Natural killer cell treated with Interleukin-12 subunit alpha and Interleukin-12 subunit beta and Interleukin-15 and Interleukin-18, amount 100 ng/mL, for 72 hours (primary cell): ENCODE measurements at regions not wholly inside any gene's neighbourhood (a gene's known extent, or its start where the extent isn't known, plus 50 kb on each side); places are given as distances from the start of the nearest gene placed in this dataset.
"Not testable (repeated sequence)": the region's sequence is repeated elsewhere in the genome, so short reads cannot be mapped to it uniquely, and the experiment has no call there.

Experiments used
- ATAC-seq, 2 donors: fragments of 150-1000 bp; cut with Tn5 transposase in 1 of 2; sonication (Bioruptor Pico), chemical (Tn5 transposase) in 1 of 2; 2 replicates each; pipeline ENCODE4 v1.10.0; 2021
- DNase-seq: peaks from one replicate; pipeline ENCODE4 v3.0.0; 2022; ENCODE audit warnings: low spot score
- H3K27ac Mint-ChIP-seq, 2 donors: 1 replicate in 1 of 2; 2 replicates in 1 of 2; pipeline ENCODE4 v1.8.0; 2022; ENCODE audit warnings: mixed read lengths in 2 of 2, mild to moderate bottlenecking in 1 of 2, moderate library complexity in 1 of 2
- H3K27me3 Mint-ChIP-seq, 2 donors: 1 replicate in 1 of 2; 2 replicates in 1 of 2; pipeline ENCODE4 v1.8.0; 2022; ENCODE audit warnings: mixed read lengths in 2 of 2
- H3K36me3 Mint-ChIP-seq: one replicate; pipeline ENCODE4 v1.8.0; 2022; ENCODE audit warnings: mixed read lengths
- H3K4me1 Mint-ChIP-seq, 2 donors: 1 replicate in 1 of 2; 2 replicates in 1 of 2; pipeline ENCODE4 v1.8.0; 2022; ENCODE audit warnings: low read depth in 2 of 2, mixed read lengths in 2 of 2, mild to moderate bottlenecking in 1 of 2
- H3K4me3 Mint-ChIP-seq: one replicate; pipeline ENCODE4 v1.8.0; 2022; ENCODE audit warnings: mixed read lengths
- H3K9me3 Mint-ChIP-seq: 2 replicates; pipeline ENCODE4 v1.8.0; 2022; ENCODE audit warnings: mixed read lengths

- H3K9me3 Mint-ChIP-seq: no peaks in the 10 kb centered on the region
- H3K27ac Mint-ChIP-seq: no peak overlapping the region
- no peak overlapping the region for H3K4me3 Mint-ChIP-seq
- ATAC-seq (no peak), DNase-seq (no peak)
- peaks cover 0 to 9% of the 10 kb centered on the region in 2 donors for H3K27me3 Mint-ChIP-seq
- no peaks in the 10 kb centered on the region for H3K4me1 Mint-ChIP-seq
- no peaks in the 10 kb centered on the region for H3K36me3 Mint-ChIP-seq
These were observed 106.2 kb upstream of the CCDC28A start for GRCh38 chr6:138667408-138667807.

- Mint-ChIP-seq H3K27me3 (peaks cover 0 to 9% of the 10 kb centered on the region in 2 donors), H3K27ac (no peak overlapping the region), H3K4me1 (no peaks in the 10 kb centered on the region), H3K4me3 (no peak overlapping the region), H3K36me3 (no peaks in the 10 kb centered on the region), H3K9me3 (no peaks in the 10 kb centered on the region)
- DNase-seq (no peak), ATAC-seq (no peak)
These were observed 102.2 kb upstream of the CCDC28A start for GRCh38 chr6:138671351-138671750.

GRCh38 chr6:138673346-138674014 lies 100.1 kb upstream of the CCDC28A start:
- ATAC-seq (no peak), DNase-seq (no peak)
- Mint-ChIP-seq H3K36me3 (no peaks in the 10 kb centered on the region), H3K27me3 (peaks cover 0 to 9% of the 10 kb centered on the region in 2 donors), H3K4me1 (no peaks in the 10 kb centered on the region), H3K9me3 (no peaks in the 10 kb centered on the region), H3K27ac (no peak overlapping the region), H3K4me3 (no peak overlapping the region)

- not testable (repeated sequence) for H3K9me3 Mint-ChIP-seq, H3K27ac Mint-ChIP-seq, H3K4me1 Mint-ChIP-seq, H3K36me3 Mint-ChIP-seq, ATAC-seq, H3K27me3 Mint-ChIP-seq, DNase-seq, H3K4me3 Mint-ChIP-seq
These were observed 99.1 kb upstream of the CCDC28A start for GRCh38 chr6:138674444-138674843.

- no peak for DNase-seq
- Mint-ChIP-seq H3K4me3 (no peak overlapping the region), H3K4me1 (no peaks in the 10 kb centered on the region), H3K27ac (no peak overlapping the region), H3K9me3 (no peaks in the 10 kb centered on the region), H3K36me3 (no peaks in the 10 kb centered on the region), H3K27me3 (peaks cover 2 to 7% of the 10 kb centered on the region in 2 donors)
- ATAC-seq: no peak
These were observed 96.0 kb upstream of the CCDC28A start for GRCh38 chr6:138677538-138677937.

GRCh38 chr6:138678168-138678567 lies 95.4 kb upstream of the CCDC28A start:
- Mint-ChIP-seq H3K27me3 (peaks cover 2 to 7% of the 10 kb centered on the region in 2 donors), H3K4me1 (no peaks in the 10 kb centered on the region), H3K4me3 (no peak overlapping the region), H3K9me3 (no peaks in the 10 kb centered on the region), H3K27ac (no peak overlapping the region), H3K36me3 (no peaks in the 10 kb centered on the region)
- no peak for DNase-seq
- ATAC-seq: no peak

GRCh38 chr6:138680085-138680484 lies 93.5 kb upstream of the CCDC28A start:
- no peak overlapping the region for H3K4me3 Mint-ChIP-seq
- no peaks in the 10 kb centered on the region for H3K9me3 Mint-ChIP-seq
- no peak for ATAC-seq
- peaks cover 2 to 7% of the 10 kb centered on the region in 2 donors for H3K27me3 Mint-ChIP-seq
- H3K36me3 Mint-ChIP-seq: no peaks in the 10 kb centered on the region
- no peak overlapping the region for H3K27ac Mint-ChIP-seq
- H3K4me1 Mint-ChIP-seq: no peaks in the 10 kb centered on the region
- DNase-seq: no peak

GRCh38 chr6:138681627-138682026 lies 91.9 kb upstream of the CCDC28A start:
- Mint-ChIP-seq H3K9me3 (no peaks in the 10 kb centered on the region), H3K27ac (no peak overlapping the region), H3K4me1 (no peaks in the 10 kb centered on the region), H3K27me3 (peaks cover 2 to 7% of the 10 kb centered on the region in 2 donors), H3K4me3 (no peak overlapping the region), H3K36me3 (no peaks in the 10 kb centered on the region)
- DNase-seq (no peak), ATAC-seq (no peak)

- no peaks in the 10 kb centered on the region for H3K36me3 Mint-ChIP-seq
- DNase-seq (no peak), ATAC-seq (peak in 1 of 2 donors; percentile 6)
- peaks cover 2 to 7% of the 10 kb centered on the region in 2 donors for H3K27me3 Mint-ChIP-seq
- no peak overlapping the region for H3K27ac Mint-ChIP-seq
- H3K4me3 Mint-ChIP-seq: no peak overlapping the region
- no peaks in the 10 kb centered on the region for H3K9me3 Mint-ChIP-seq
- H3K4me1 Mint-ChIP-seq: no peaks in the 10 kb centered on the region
These were observed 90.7 kb upstream of the CCDC28A start for GRCh38 chr6:138682704-138683527.

- Mint-ChIP-seq H3K4me3 (no peak overlapping the region), H3K27ac (no peak overlapping the region), H3K4me1 (no peaks in the 10 kb centered on the region), H3K36me3 (no peaks in the 10 kb centered on the region), H3K27me3 (peaks cover 0 to 2% of the 10 kb centered on the region in 2 donors), H3K9me3 (no peaks in the 10 kb centered on the region)
- DNase-seq (no peak), ATAC-seq (no peak)
These were observed 88.3 kb upstream of the CCDC28A start for GRCh38 chr6:138685257-138685656.

GRCh38 chr6:138685781-138686180 lies 87.8 kb upstream of the CCDC28A start:
- Mint-ChIP-seq H3K4me3 (no peak overlapping the region), H3K9me3 (no peaks in the 10 kb centered on the region), H3K4me1 (no peaks in the 10 kb centered on the region), H3K36me3 (no peaks in the 10 kb centered on the region), H3K27ac (no peak overlapping the region), H3K27me3 (peaks cover 0 to 3% of the 10 kb centered on the region in 2 donors)
- DNase-seq (no peak), ATAC-seq (no peak)

GRCh38 chr6:138688580-138688979 lies 85.0 kb upstream of the CCDC28A start:
- Mint-ChIP-seq H3K27me3 (peaks cover 12% of the 10 kb centered on the region in 2 donors), H3K4me3 (no peak overlapping the region), H3K9me3 (no peaks in the 10 kb centered on the region), H3K27ac (no peak overlapping the region), H3K4me1 (peaks cover 0 to 9% of the 10 kb centered on the region in 2 donors), H3K36me3 (no peaks in the 10 kb centered on the region)
- DNase-seq (no peak), ATAC-seq (no peak)

- Mint-ChIP-seq H3K4me1 (peaks cover 0 to 9% of the 10 kb centered on the region in 2 donors), H3K4me3 (no peak overlapping the region)
- no peak for DNase-seq
These were observed 83.7 kb upstream of the CCDC28A start for GRCh38 chr6:138689849-138690248.

GRCh38 chr6:138690975-138691594 lies 82.5 kb upstream of the CCDC28A start:
- Mint-ChIP-seq H3K36me3 (no peaks in the 10 kb centered on the region), H3K4me1 (peaks cover 0 to 9% of the 10 kb centered on the region in 2 donors), H3K27me3 (peaks cover 19 to 29% of the 10 kb centered on the region in 2 donors), H3K9me3 (no peaks in the 10 kb centered on the region), H3K27ac (no peak overlapping the region), H3K4me3 (peak overlapping the region; percentile 64)
- DNase-seq (no peak), ATAC-seq (no peak)

More at GRCh38 chr6:138689849-138690248, 83.7 kb upstream of the CCDC28A start:
- no peak for ATAC-seq
- H3K36me3 Mint-ChIP-seq: no peaks in the 10 kb centered on the region
- no peaks in the 10 kb centered on the region for H3K9me3 Mint-ChIP-seq
- H3K27ac Mint-ChIP-seq: no peak overlapping the region
- peaks cover 17 to 19% of the 10 kb centered on the region in 2 donors for H3K27me3 Mint-ChIP-seq
